Right lobe of liver (tissue), 4 donors: ENCODE measurements at regions not wholly inside any gene's neighbourhood (a gene's known extent, or its start where the extent isn't known, plus 50 kb on each side); places are given as distances from the start of the nearest gene placed in this dataset.

ENCODE experiments used
- CTCF ChIP-seq, 4 donors: fragments of 200-600 bp in 3 of 4; fragments of 450-650 bp in 1 of 4; IDR thresholded peaks; one replicate each; pipeline versions ENCODE4 v1.5.1 to v1.8.0; 2016 to 2022; ENCODE audit warnings: antibody characterized with exemption in 4 of 4, mild to moderate bottlenecking in 2 of 4
- POLR2A ChIP-seq: fragments of 450-650 bp; IDR thresholded peaks from one replicate; pipeline ENCODE4 v1.6.1; 2017; ENCODE audit warnings: antibody characterized with exemption, mild to moderate bottlenecking
- donor health status: DM: no; HTN: no; CAD: no.
- donor health status: DM: no; HTN: no; CAD: no.
- donor health status: DM: no; HTN: yes; CAD: no.

- TF ChIP-seq CTCF (IDR thresholded peaks at IDR 0.05) (no peak), POLR2A (no peak)
Measured at GRCh38 chr6:16939351-16939750, 162.5 kb upstream of the STMND1 start.
